ENCODE measurements at regions not wholly inside any gene's neighbourhood (a gene's known extent, or its start where the extent isn't known, plus 50 kb on each side); places are given as distances from the start of the nearest gene placed in this dataset.

- no peak overlapping the region for H2BK15ac ChIP-seq (ENCODE audit: low read depth, low read length)
- H3K4me2 ChIP-seq (ENCODE audit: insufficient read depth, insufficient read length, low read length) = no peak overlapping the region
- H3K4ac ChIP-seq (ENCODE audit: low read depth, low read length) = no peak overlapping the region
- H2BK20ac ChIP-seq (ENCODE audit: low read depth, low read length, poor library complexity, severe bottlenecking) = no peak overlapping the region
- H4K20me1 ChIP-seq (ENCODE audit: control insufficient read depth, insufficient read depth, insufficient read length) = no peaks in the 10 kb centered on the region
- H3K27ac Mint-ChIP-seq = no peak overlapping the region
- no peaks in the 10 kb centered on the region for H3K36me3 Mint-ChIP-seq (ENCODE audit: insufficient read depth in 1 of 3, low read depth in 3 of 3)
- no peak overlapping the region for H3K9ac ChIP-seq (ENCODE audit: extremely low read depth, insufficient read length, low read length)
- H3K27me3 Mint-ChIP-seq (ENCODE audit: low read depth) = no peaks in the 10 kb centered on the region
- TF ChIP-seq, protein P1, sequence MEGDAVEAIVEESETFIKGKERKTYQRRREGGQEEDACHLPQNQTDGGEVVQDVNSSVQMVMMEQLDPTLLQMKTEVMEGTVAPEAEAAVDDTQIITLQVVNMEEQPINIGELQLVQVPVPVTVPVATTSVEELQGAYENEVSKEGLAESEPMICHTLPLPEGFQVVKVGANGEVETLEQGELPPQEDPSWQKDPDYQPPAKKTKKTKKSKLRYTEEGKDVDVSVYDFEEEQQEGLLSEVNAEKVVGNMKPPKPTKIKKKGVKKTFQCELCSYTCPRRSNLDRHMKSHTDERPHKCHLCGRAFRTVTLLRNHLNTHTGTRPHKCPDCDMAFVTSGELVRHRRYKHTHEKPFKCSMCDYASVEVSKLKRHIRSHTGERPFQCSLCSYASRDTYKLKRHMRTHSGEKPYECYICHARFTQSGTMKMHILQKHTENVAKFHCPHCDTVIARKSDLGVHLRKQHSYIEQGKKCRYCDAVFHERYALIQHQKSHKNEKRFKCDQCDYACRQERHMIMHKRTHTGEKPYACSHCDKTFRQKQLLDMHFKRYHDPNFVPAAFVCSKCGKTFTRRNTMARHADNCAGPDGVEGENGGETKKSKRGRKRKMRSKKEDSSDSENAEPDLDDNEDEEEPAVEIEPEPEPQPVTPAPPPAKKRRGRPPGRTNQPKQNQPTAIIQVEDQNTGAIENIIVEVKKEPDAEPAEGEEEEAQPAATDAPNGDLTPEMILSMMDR (conservative IDR thresholded peaks at IDR 0.05) = no peak
- peaks cover 2 to 7% of the 10 kb centered on the region in 2 experiments; a peak in 2 of 4 replicates for H3K4me1 Mint-ChIP-seq
- H3K79me1 ChIP-seq (ENCODE audit: insufficient read depth, low read depth, low read length, poor library complexity, severe bottlenecking) = no peaks in the 10 kb centered on the region
- H3K9me3 Mint-ChIP-seq = no peaks in the 10 kb centered on the region
- H2BK12ac ChIP-seq (ENCODE audit: insufficient read length, low read depth, low read length) = no peak overlapping the region
- no peak overlapping the region for H4K8ac ChIP-seq (replicated peaks; ENCODE audit: insufficient read length, low read depth, low read length)
- no peak overlapping the region for H3K23ac ChIP-seq (ENCODE audit: insufficient read length, low read depth, low read length)
- H3K4me1 ChIP-seq (ENCODE audit: insufficient read depth, low read length) = no peaks in the 10 kb centered on the region
- no peak overlapping the region for H2AK5ac ChIP-seq (ENCODE audit: insufficient read length, low read length)
- H2BK120ac ChIP-seq (ENCODE audit: low read depth, low read length, poor library complexity, severe bottlenecking) = no peak overlapping the region
- no peaks in the 10 kb centered on the region for H3K9me3 ChIP-seq (ENCODE audit: control insufficient read depth, low read depth, low read length)
- H3K18ac ChIP-seq (ENCODE audit: insufficient read length, low read depth, low read length) = no peak overlapping the region
- no peak overlapping the region for H3K4me3 Mint-ChIP-seq
- no peak for DNase-seq
- H3K56ac ChIP-seq (ENCODE audit: insufficient read length, low read depth, low read length) = no peak overlapping the region
- WGBS (ENCODE audit: extremely low coverage, insufficient read length, low lambda C conversion rate) = no CpG with 5 or more reads among the region's 1 CpG
- no peak overlapping the region for H3T11ph ChIP-seq (ENCODE audit: low read length)
- H3K79me2 ChIP-seq (ENCODE audit: insufficient read depth, low read length) = no peaks in the 10 kb centered on the region
- no peak overlapping the region for H4K5ac ChIP-seq (ENCODE audit: insufficient read length, low read depth, low read length)
- no peak overlapping the region for H4K91ac ChIP-seq (ENCODE audit: insufficient read length, low read depth, low read length)
- H3K27ac ChIP-seq (ENCODE audit: insufficient read length, low read depth, low read length) = no peak overlapping the region
- H2AFZ ChIP-seq (ENCODE audit: low read length) = no peak overlapping the region
- H2BK5ac ChIP-seq (ENCODE audit: insufficient read length, low read length) = no peak overlapping the region
- no peak overlapping the region for H3K14ac ChIP-seq (ENCODE audit: insufficient read depth, low read length)
- H3K23me2 ChIP-seq (ENCODE audit: insufficient read length, low read depth, low read length, poor library complexity, severe bottlenecking) = no peaks in the 10 kb centered on the region
- H3K27me3 ChIP-seq (ENCODE audit: insufficient read depth, low read length) = no peaks in the 10 kb centered on the region
These were observed 311.2 kb upstream of the PHF14 start for GRCh38 chr7:10662491-10662890.

Measured in H9 (cell line).